ENCODE measurements at regions not wholly inside any gene's neighbourhood (a gene's known extent, or its start where the extent isn't known, plus 50 kb on each side); places are given as distances from the start of the nearest gene placed in this dataset.

GRCh38 chr2:104547221-104547620, 306.7 kb upstream of the POU3F3 start:
- TF ChIP-seq FOXP2 (optimal IDR thresholded peaks at IDR 0.05; ENCODE audit: control extremely low read depth, extremely low read length, insufficient read depth) (no peak), POLR2AphosphoS5 (IDR thresholded peaks at IDR 0.05; ENCODE audit: borderline replicate concordance, low read depth, low read length) (no peak), EZH2 (IDR thresholded peaks at IDR 0.05) (no peak)
- Histone ChIP-seq H3K36me3 (ENCODE audit: insufficient read depth, low read length) (no peaks in the 10 kb centered on the region), H3K4me3 (no peak overlapping the region), H3K9ac (ENCODE audit: insufficient read length) (no peak overlapping the region), H3K9me3 (ENCODE audit: low read depth, low read length) (no peaks in the 10 kb centered on the region), H3K27ac (no peak overlapping the region)
- DNase-seq (ENCODE audit: low read depth, low spot score) = no peak

GRCh38 chr2:104561251-104561650, 292.7 kb upstream of the POU3F3 start:
- TF ChIP-seq FOXP2 (optimal IDR thresholded peaks at IDR 0.05; ENCODE audit: control extremely low read depth, extremely low read length, insufficient read depth) = no peak
- TF ChIP-seq POLR2AphosphoS5 (IDR thresholded peaks at IDR 0.05; ENCODE audit: borderline replicate concordance, low read depth, low read length) = no peak
- H3K27ac ChIP-seq = no peak overlapping the region
- no peak overlapping the region for H3K9ac ChIP-seq (ENCODE audit: insufficient read length)
- H3K4me3 ChIP-seq = no peak overlapping the region
- DNase-seq (ENCODE audit: low read depth, low spot score) = no peak
- no peaks in the 10 kb centered on the region for H3K36me3 ChIP-seq (ENCODE audit: insufficient read depth, low read length)
- H3K9me3 ChIP-seq (ENCODE audit: low read depth, low read length) = no peaks in the 10 kb centered on the region

GRCh38 chr2:104562537-104562936, 291.4 kb upstream of the POU3F3 start:
- Histone ChIP-seq H3K9ac (ENCODE audit: insufficient read length) (no peak overlapping the region), H3K9me3 (ENCODE audit: low read depth, low read length) (no peaks in the 10 kb centered on the region), H3K4me3 (no peak overlapping the region), H3K27ac (no peak overlapping the region), H3K36me3 (ENCODE audit: insufficient read depth, low read length) (no peaks in the 10 kb centered on the region)
- TF ChIP-seq FOXP2 (optimal IDR thresholded peaks at IDR 0.05; ENCODE audit: control extremely low read depth, extremely low read length, insufficient read depth) (no peak), POLR2AphosphoS5 (IDR thresholded peaks at IDR 0.05; ENCODE audit: borderline replicate concordance, low read depth, low read length) (no peak), EZH2 (IDR thresholded peaks at IDR 0.05) (no peak)
- no peak for DNase-seq (ENCODE audit: low read depth, low spot score)

GRCh38 chr2:104563398-104563996, 290.4 kb upstream of the POU3F3 start:
- TF ChIP-seq EZH2 (IDR thresholded peaks at IDR 0.05) (no peak), FOXP2 (optimal IDR thresholded peaks at IDR 0.05; ENCODE audit: control extremely low read depth, extremely low read length, insufficient read depth) (no peak)
- Histone ChIP-seq H3K27ac (no peak overlapping the region), H3K9me3 (ENCODE audit: low read depth, low read length) (no peaks in the 10 kb centered on the region), H3K9ac (ENCODE audit: insufficient read length) (no peak overlapping the region), H3K36me3 (ENCODE audit: insufficient read depth, low read length) (no peaks in the 10 kb centered on the region), H3K4me3 (no peak overlapping the region)
- no peak for DNase-seq (ENCODE audit: low read depth, low spot score)

GRCh38 chr2:104568247-104568646, 285.7 kb upstream of the POU3F3 start:
- H3K9ac ChIP-seq (ENCODE audit: insufficient read length) = no peak overlapping the region
- no peak for TF ChIP-seq EZH2 (IDR thresholded peaks at IDR 0.05)
- TF ChIP-seq POLR2AphosphoS5 (IDR thresholded peaks at IDR 0.05; ENCODE audit: borderline replicate concordance, low read depth, low read length) = no peak
- TF ChIP-seq FOXP2 (optimal IDR thresholded peaks at IDR 0.05; ENCODE audit: control extremely low read depth, extremely low read length, insufficient read depth) = no peak
- H3K27ac ChIP-seq = no peak overlapping the region
- H3K36me3 ChIP-seq (ENCODE audit: insufficient read depth, low read length) = no peaks in the 10 kb centered on the region
- no peak for DNase-seq (ENCODE audit: low read depth, low spot score)
- H3K4me3 ChIP-seq = no peak overlapping the region
- no peaks in the 10 kb centered on the region for H3K9me3 ChIP-seq (ENCODE audit: low read depth, low read length)

- TF ChIP-seq EZH2 (IDR thresholded peaks at IDR 0.05) (no peak), POLR2AphosphoS5 (IDR thresholded peaks at IDR 0.05; ENCODE audit: borderline replicate concordance, low read depth, low read length) (no peak), FOXP2 (optimal IDR thresholded peaks at IDR 0.05; ENCODE audit: control extremely low read depth, extremely low read length, insufficient read depth) (no peak)
- Histone ChIP-seq H3K27ac (no peak overlapping the region), H3K9ac (ENCODE audit: insufficient read length) (no peak overlapping the region), H3K4me3 (no peak overlapping the region), H3K36me3 (ENCODE audit: insufficient read depth, low read length) (no peaks in the 10 kb centered on the region), H3K9me3 (ENCODE audit: low read depth, low read length) (no peaks in the 10 kb centered on the region)
- DNase-seq (ENCODE audit: low read depth, low spot score) = no peak
Measured at GRCh38 chr2:104570259-104570658, 283.7 kb upstream of the POU3F3 start.

GRCh38 chr2:104572834-104573233, 281.1 kb upstream of the POU3F3 start:
- H3K4me3 ChIP-seq = no peak overlapping the region
- H3K36me3 ChIP-seq (ENCODE audit: insufficient read depth, low read length) = no peaks in the 10 kb centered on the region
- no peak overlapping the region for H3K9ac ChIP-seq (ENCODE audit: insufficient read length)
- no peaks in the 10 kb centered on the region for H3K9me3 ChIP-seq (ENCODE audit: low read depth, low read length)
- DNase-seq (ENCODE audit: low read depth, low spot score) = no peak
- no peak for TF ChIP-seq EZH2 (IDR thresholded peaks at IDR 0.05)
- TF ChIP-seq POLR2AphosphoS5 (IDR thresholded peaks at IDR 0.05; ENCODE audit: borderline replicate concordance, low read depth, low read length) = no peak
- no peak for TF ChIP-seq FOXP2 (optimal IDR thresholded peaks at IDR 0.05; ENCODE audit: control extremely low read depth, extremely low read length, insufficient read depth)
- no peak overlapping the region for H3K27ac ChIP-seq

GRCh38 chr2:104574367-104574766, 279.5 kb upstream of the POU3F3 start:
- H3K27ac ChIP-seq = no peak overlapping the region
- no peaks in the 10 kb centered on the region for H3K9me3 ChIP-seq (ENCODE audit: low read depth, low read length)
- no peaks in the 10 kb centered on the region for H3K36me3 ChIP-seq (ENCODE audit: insufficient read depth, low read length)
- TF ChIP-seq POLR2AphosphoS5 (IDR thresholded peaks at IDR 0.05; ENCODE audit: borderline replicate concordance, low read depth, low read length) (no peak), EZH2 (IDR thresholded peaks at IDR 0.05) (no peak), FOXP2 (optimal IDR thresholded peaks at IDR 0.05; ENCODE audit: control extremely low read depth, extremely low read length, insufficient read depth) (no peak)
- no peak overlapping the region for H3K9ac ChIP-seq (ENCODE audit: insufficient read length)
- no peak overlapping the region for H3K4me3 ChIP-seq
- no peak for DNase-seq (ENCODE audit: low read depth, low spot score)

GRCh38 chr2:104577143-104577542, 276.8 kb upstream of the POU3F3 start:
- no peaks in the 10 kb centered on the region for H3K36me3 ChIP-seq (ENCODE audit: insufficient read depth, low read length)
- no peak overlapping the region for H3K9ac ChIP-seq (ENCODE audit: insufficient read length)
- no peak overlapping the region for H3K4me3 ChIP-seq
- no peak overlapping the region for H3K27ac ChIP-seq
- DNase-seq (ENCODE audit: low read depth, low spot score) = no peak
- H3K9me3 ChIP-seq (ENCODE audit: low read depth, low read length) = no peaks in the 10 kb centered on the region
- TF ChIP-seq EZH2 (IDR thresholded peaks at IDR 0.05) = no peak
- TF ChIP-seq FOXP2 (optimal IDR thresholded peaks at IDR 0.05; ENCODE audit: control extremely low read depth, extremely low read length, insufficient read depth) = no peak
- no peak for TF ChIP-seq POLR2AphosphoS5 (IDR thresholded peaks at IDR 0.05; ENCODE audit: borderline replicate concordance, low read depth, low read length)

All from SK-N-MC (cell line).